Cardiac fibroblast (primary cell): ENCODE measurements at regions not wholly inside any gene's neighbourhood (a gene's known extent, or its start where the extent isn't known, plus 50 kb on each side); places are given as distances from the start of the nearest gene placed in this dataset.
A peak's percentile ranks its signal among the peaks of the same experiment; 100 is the strongest.

Source experiments
- DNase-seq, 2 donors: peaks; one replicate each; pipeline versions ENCODE4 v3.0.0 to v3.0.0-alpha.2; 2010; ENCODE audit warnings: low read depth in 2 of 2
- H3K4me3 ChIP-seq, 2 donors: replicated peaks in 1 of 2; 1 replicate in 1 of 2; 2 replicates in 1 of 2; pipeline ENCODE4 v1.5.1; 2011; ENCODE audit warnings: low read depth in 2 of 2, low read length in 2 of 2, mild to moderate bottlenecking in 2 of 2, moderate library complexity in 1 of 2
- CTCF ChIP-seq: IDR thresholded peaks from one replicate; pipeline ENCODE4 v1.5.1; 2011; ENCODE audit warnings: low read depth, mild to moderate bottlenecking, low read length, inconsistent platforms

- DNase-seq, result no peak
- H3K4me3 ChIP-seq, result no peak overlapping the region
- no peak for TF ChIP-seq CTCF
These were observed 354.2 kb upstream of the KCNN2 start for GRCh38 chr5:114007678-114008077.

- TF ChIP-seq CTCF, result no peak
- peak; percentile 5 to 44 for DNase-seq
- no peak overlapping the region for H3K4me3 ChIP-seq
These were observed 351.5 kb upstream of the KCNN2 start for GRCh38 chr5:114010362-114010761.

- DNase-seq, result no peak
These were observed 343.7 kb upstream of the KCNN2 start for GRCh38 chr5:114018186-114018585.

GRCh38 chr5:114038756-114039155 is 323.1 kb upstream of the KCNN2 start:
- no peak for DNase-seq
- TF ChIP-seq CTCF, result no peak
- no peak overlapping the region for H3K4me3 ChIP-seq

More at GRCh38 chr5:114018186-114018585, 343.7 kb upstream of the KCNN2 start:
- no peak for TF ChIP-seq CTCF
- no peak overlapping the region for H3K4me3 ChIP-seq

GRCh38 chr5:114050087-114050486 is 311.8 kb upstream of the KCNN2 start:
- DNase-seq, result no peak
- no peak overlapping the region for H3K4me3 ChIP-seq
- TF ChIP-seq CTCF, result no peak

GRCh38 chr5:114053372-114053771 is 308.5 kb upstream of the KCNN2 start:
- no peak for DNase-seq
- no peak for TF ChIP-seq CTCF
- H3K4me3 ChIP-seq, result no peak overlapping the region

- TF ChIP-seq CTCF, result no peak
- no peak for DNase-seq
- H3K4me3 ChIP-seq, result no peak overlapping the region
These were observed 307.3 kb upstream of the KCNN2 start for GRCh38 chr5:114054594-114054993.
